LNCAP (cell line): ENCODE measurements at regions not wholly inside any gene's neighbourhood (a gene's known extent, or its start where the extent isn't known, plus 50 kb on each side); places are given as distances from the start of the nearest gene placed in this dataset.

Source experiments
- TF ChIP-seq, protein P1 (sequence below): fragments of 450-650 bp; IDR thresholded peaks from 2 replicates; pipeline ENCODE4 v1.5.1; 2017; ENCODE audit warnings: mild to moderate bottlenecking

DNA sequence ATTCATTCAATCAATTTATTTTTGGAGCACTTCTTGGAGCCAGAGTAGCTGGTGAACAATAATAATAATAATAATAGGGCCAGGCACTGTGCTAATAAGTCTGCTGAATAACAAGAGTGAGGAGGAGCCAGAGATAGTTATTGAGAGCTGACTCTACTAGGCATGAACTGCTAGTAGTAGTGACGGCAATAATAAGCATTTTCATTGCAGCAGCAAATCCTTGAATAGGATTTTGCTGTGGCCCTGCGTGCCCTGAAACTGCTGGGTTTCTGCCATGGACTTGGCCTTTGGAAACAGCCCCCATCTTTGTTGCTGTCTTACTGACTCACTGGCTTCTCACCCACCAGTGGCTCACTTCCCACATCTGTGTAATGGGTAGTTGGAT, 545.9 kb downstream of the MIAT start:
- TF ChIP-seq, protein P1, sequence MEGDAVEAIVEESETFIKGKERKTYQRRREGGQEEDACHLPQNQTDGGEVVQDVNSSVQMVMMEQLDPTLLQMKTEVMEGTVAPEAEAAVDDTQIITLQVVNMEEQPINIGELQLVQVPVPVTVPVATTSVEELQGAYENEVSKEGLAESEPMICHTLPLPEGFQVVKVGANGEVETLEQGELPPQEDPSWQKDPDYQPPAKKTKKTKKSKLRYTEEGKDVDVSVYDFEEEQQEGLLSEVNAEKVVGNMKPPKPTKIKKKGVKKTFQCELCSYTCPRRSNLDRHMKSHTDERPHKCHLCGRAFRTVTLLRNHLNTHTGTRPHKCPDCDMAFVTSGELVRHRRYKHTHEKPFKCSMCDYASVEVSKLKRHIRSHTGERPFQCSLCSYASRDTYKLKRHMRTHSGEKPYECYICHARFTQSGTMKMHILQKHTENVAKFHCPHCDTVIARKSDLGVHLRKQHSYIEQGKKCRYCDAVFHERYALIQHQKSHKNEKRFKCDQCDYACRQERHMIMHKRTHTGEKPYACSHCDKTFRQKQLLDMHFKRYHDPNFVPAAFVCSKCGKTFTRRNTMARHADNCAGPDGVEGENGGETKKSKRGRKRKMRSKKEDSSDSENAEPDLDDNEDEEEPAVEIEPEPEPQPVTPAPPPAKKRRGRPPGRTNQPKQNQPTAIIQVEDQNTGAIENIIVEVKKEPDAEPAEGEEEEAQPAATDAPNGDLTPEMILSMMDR = no peak

DNA sequence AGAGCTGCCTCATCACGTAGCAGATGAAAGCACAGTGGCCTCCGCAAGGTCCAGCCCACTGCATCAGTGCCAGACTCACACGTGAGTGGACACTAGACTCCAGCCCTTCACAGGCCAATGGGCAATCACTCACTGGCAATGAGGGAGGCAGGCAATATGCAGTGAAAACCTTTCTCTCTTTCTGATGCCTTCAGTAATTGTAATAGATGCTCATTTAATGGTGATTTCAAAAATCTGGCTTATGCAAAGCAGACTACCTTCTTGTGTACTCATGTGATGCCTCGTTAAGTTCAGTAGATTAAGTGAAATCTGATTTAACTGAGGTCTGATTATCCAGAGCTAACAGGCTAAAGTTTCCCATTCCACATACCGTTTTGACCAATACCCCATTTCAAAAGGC, 546.9 kb downstream of the MIAT start:
- TF ChIP-seq, protein P1 = no peak

DNA sequence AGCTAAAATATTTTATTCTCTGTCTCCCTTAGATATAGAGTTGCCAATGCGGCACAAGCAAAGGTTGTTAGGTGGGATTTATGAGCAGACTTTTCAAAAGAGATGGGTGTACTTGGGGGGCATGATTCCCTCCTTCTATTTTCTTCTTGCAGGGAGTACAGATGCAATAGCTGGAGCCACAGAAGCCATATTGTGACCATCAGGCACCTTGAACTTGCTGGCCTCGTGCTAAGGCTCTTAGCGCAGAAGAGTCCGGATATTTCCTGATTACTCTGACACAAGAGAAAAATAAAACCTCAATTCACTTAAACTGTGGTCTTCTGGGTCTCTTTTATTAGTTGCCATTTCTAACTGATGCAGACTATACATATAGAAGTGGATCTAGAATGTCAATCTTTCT, 547.4 kb downstream of the MIAT start:
- TF ChIP-seq, protein P1 = no peak

DNA sequence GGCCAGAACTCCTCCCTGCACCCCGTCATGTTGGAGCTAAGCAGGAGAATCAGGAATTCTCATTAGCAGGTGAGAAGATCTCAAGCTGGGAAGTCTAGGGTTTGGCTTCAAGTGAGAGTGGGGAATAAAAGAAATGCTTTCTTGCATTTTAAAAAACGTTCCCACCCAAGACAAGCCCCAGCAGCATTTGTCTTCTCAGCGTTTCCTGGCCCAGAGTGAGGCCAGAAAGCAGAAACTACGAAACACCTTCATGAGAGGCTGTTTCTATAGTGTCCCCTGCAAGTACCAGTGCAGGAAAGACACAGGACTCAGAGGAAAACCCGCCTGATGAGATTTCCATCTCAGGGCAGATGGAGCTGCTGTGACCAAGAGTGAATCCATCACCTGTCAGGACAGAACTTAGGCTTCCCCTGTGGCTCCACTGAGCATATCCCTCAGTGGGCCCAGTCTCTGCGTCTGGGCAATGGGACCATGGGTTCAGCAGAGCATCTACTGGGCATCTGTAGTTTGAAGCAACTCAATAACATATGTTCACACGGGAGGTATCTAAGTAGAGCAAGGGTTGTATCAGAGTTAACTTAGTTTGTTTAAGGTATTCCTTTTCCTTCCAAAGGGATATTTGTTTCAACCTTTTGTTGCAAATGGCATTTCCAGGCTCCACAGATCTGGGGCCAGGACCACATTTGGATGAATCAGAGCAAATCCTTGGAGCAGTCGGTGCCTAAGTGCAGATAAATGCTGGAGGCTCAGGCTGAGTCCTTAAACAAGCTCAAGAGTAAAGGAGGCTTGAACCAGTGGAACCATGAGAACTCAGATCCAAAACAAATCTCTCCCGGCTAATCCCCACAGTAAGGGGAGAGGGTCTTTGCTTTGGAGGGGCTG, 548.3 kb downstream of the MIAT start:
- TF ChIP-seq, protein P1 = no peak

DNA sequence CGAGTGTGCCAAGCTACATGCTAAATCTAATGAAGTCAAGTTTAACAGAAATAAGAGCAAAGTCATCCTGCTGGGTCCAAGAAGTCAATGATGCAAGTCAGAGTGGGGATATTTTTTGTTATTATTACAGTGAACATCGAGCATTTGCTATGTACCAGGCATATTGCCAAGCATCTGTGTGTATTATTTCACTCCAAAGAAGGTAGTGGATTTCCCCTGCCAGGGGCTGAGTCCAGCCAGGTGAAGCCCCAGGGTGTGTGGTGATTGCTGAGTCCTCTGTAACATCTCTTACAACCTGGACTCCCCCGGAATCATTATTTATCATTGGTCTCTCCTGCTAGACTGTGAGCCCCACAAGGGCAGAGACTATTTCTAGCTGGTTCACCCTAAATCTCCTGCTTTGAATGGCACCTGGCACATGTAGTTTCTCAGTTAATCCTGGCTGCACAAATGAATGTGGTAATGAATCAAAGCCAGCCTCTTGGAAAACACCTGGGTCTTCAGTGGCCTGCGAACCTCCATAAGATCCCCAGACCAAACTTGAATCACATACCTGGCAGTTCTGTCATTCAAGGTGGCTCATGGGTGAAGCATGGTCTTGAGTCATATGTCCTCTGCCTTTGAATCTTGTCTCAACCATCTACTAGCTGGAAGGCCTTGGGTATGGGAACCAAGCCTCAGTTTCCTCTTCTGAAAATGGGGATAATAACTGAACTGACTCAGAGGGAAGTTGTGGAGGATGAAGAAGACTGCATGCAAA, 549.2 kb downstream of the MIAT start:
- TF ChIP-seq, protein P1 = no peak

DNA sequence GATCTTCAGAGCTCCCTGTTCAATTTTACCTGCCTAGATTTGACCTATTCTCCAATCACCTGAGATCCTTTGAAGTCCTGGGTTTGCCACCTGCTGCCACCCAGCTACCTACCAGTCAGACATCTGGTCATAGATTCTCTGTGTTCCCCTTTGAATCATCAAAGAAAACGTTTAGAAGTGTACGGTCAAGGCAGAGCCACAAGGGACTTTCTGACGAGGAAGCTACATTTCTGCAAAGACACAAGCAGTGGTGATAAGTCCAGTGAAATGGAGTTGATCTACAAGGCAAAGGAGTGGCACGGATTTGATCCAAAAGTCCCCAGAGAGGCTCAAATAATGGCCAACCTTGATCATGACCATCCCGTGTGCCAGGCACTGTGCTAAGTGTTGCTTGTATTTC, 549.9 kb downstream of the MIAT start:
- TF ChIP-seq, protein P1 = no peak

DNA sequence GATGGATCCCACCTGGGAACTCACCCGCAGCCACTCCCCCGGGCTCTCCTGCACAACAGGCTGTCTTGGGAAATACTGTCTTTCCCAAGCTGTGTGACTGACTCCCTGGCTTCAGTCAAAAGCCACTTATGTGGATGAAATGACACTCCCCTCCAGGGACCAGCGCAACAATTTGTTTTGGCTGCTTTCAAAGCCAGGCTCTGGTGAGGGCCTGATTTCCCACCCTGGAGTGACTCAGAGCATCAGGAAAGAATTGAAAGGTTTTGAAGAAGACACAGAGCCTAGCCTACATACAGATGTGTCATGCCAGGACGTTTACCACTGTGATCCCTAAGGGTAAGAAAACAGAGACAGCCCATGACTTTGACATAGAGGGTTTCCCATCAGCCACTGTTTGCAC, 550.5 kb downstream of the MIAT start:
- TF ChIP-seq, protein P1 = no peak
